ENCODE measurements at regions not wholly inside any gene's neighbourhood (a gene's known extent, or its start where the extent isn't known, plus 50 kb on each side); places are given as distances from the start of the nearest gene placed in this dataset.

- DNase-seq: no peak
Observed at GRCh38 chr15:69777356-69777755, 320.4 kb downstream of the TLE3 start.

DNA sequence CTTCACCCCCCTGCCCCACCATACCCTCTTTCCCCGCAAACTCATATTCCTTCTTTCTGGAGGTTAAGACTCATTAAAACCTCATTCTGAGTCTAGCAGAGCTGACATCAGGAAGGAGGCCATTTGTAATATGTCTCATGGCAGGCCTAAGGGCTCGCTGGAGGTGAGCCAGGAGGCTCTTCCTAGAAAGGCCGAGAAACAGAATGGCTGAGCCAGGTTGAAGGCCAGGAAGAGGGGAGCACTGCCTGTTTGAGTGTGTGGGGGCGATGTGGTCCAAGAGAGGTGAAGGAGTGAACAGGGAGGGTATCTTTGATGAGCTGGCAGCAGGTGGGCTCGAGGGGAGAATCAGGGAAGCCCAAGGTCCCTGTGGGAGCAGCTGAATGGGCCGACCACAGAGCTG lies 317.3 kb downstream of the TLE3 start:
- no peak for DNase-seq

GRCh38 chr15:69780981-69781380 lies 316.7 kb downstream of the TLE3 start:
- no peak for DNase-seq

DNA sequence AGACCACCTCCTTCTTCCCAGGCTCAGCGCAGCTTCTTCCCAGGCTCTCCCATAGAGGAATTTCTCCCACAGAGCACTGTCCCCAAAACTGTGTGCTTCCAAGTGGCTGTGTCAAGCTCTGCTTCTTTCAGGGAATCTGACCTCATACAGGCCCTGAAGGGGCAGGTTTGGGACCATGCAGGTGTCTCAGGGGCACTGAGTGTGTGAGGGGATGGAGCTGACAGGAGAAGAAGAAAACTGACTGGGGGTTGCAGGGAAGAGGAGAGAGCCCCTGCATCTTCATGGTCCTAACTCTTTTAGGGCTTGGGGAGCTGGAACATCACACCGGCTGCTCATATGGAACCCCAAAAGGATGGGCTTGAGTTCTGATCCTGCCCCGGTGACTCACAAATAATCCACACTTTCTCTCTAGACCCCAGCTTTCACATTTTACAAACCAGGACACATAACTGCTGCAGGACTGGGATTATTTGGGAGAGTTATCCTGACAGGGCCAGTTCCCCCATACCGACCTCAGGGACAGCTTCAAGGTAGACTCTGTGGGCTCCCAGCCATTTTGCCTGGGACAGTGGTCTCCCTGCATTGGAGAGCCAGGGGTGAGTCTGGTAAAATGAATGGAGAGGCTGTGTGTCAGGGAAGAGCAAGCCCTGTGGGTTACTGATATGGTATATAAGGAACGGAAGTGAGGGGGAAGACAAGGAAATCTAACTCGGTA lies 316.1 kb downstream of the TLE3 start:
- DNase-seq: no peak

GRCh38 chr15:69782139-69782658 lies 315.5 kb downstream of the TLE3 start:
- DNase-seq: no peak

GRCh38 chr15:69782809-69783208 lies 314.9 kb downstream of the TLE3 start:
- no peak for DNase-seq

DNA sequence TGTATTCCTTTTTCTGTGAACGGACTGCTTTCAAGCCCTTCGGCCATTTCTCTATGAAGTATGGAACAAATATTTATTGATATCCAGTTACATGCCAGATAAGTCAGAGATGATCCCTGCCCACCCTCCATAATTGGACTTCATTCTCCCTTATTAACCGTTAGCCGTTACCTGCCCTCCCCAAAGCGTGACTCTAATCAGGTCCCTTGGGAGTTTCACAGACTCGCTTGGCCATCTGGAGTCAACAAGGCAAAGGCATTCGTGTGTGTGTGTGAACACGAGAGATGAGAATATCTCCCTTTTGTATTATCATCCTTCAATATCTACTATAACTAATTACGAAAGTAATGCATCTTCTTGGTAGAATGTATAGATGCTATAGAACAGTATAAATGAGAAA lies 314.5 kb downstream of the TLE3 start:
- no peak for DNase-seq

GRCh38 chr15:69784798-69785566 lies 312.7 kb downstream of the TLE3 start:
- no peak for DNase-seq

DNA sequence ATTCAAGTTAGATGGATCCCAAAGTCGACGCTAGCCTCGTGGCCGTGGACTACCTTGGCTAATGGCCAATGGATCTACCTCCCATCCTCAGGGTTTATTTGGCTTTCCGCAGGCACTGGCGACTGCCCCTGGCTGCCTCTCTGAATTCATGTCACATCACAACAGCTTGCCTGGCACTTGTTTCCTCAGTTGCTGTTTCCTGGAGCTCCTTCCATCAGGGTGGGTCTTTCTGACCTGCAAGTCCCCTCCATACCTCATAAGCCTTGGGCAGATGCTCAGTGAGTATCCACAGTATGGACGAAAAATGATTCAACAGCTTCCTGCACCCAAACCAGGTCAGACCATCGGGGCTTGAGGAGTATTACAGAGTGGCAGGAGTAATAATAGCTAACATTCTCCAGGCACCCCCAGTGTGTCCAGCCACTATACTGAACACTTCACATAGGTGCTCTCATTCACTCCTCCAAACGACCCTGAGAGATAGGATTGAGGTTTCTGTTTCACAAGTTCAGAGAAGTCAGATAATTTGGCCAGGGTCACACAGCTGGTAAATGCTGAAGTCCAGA lies 311.5 kb downstream of the TLE3 start:
- no peak for DNase-seq

GRCh38 chr15:69787791-69788190 lies 309.9 kb downstream of the TLE3 start:
- no peak for DNase-seq

DNA sequence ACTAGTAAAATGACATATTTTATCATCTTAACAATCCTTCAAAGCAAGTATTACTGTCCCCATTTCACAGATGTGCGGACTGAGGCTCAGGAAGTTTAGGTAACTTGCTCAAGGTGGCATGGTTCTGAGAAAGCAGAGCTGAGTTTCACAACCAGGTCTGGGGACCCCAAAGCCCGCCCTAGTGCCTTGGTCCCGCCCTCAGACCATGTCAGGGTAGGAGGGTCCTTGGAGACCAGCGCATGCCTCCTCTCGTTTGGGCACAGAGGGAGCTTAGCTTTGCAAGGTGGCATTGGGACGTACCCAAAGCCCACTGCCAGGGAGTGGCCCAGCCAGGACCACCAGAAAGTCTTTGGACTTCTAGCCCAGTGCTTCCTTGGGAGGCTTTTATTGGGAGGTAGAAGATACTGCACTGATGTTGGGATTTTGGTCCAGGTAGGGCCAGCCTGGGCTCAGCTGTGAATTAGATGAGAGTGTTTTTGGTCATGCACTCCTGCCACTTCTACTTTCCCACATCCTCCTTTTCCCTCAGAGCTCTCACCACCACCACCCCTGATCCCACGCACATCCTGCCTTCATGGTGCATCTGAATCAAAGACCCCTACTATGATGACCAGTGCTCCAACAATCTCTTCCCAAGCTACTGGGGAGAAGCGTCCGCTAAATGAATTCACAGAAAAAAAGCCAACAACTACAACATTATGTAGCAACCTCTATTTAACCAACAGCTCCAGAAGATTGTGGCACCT lies 307.9 kb downstream of the TLE3 start:
- no peak for DNase-seq

GRCh38 chr15:69790632-69791031 lies 307.1 kb downstream of the TLE3 start:
- no peak for DNase-seq

GRCh38 chr15:69792823-69793222 lies 304.9 kb downstream of the TLE3 start:
- DNase-seq: no peak

DNA sequence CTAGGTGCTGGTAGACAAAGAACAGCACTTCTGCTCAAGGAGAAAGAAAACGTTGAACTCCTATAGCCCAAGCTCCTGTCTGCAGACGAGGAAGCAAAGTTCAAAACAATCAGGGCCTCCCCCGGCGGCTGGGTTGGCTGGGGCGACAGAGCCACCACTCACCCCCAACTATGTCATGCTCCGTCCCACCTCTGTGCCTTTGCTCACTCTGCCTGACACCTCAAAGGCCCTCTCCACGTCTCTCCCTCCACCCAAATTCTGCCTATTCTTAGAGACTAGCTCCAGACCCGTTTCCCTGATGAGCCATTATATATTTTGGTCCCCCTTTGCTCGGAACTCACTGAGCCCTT lies 304.3 kb downstream of the TLE3 start:
- no peak for DNase-seq

DNA sequence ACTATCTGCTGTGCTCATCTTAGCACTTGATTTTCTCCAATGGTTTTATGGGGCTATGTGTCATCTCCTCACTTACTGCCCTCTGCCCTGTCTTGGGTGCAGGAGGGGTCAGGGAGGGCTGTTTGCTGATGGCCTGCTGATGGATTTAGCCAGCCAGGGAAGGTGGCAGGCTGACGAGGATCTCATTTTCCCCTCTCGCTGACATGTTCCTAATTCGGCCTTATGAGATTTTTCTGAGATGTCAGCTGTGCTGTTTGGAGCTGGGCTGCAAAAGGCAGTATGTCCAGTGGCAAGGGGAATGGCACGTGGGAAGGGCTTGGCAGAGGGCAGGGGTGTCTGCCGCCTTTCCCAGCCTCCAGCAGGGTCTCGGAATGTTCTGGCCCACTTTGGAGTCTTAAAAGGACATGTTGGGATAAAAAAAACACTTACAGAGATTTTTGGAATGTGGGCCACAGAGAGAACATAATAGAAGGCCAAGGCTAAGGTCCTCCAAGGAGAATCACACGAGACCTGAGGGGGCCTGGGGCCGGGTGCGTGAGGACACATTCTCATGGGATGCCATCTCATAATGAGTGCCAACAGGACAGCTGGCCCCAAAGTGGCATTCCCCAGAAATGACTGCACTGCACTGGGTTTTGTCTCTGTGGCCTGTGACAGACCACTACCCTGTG lies 303.8 kb downstream of the TLE3 start:
- DNase-seq: no peak

DNA sequence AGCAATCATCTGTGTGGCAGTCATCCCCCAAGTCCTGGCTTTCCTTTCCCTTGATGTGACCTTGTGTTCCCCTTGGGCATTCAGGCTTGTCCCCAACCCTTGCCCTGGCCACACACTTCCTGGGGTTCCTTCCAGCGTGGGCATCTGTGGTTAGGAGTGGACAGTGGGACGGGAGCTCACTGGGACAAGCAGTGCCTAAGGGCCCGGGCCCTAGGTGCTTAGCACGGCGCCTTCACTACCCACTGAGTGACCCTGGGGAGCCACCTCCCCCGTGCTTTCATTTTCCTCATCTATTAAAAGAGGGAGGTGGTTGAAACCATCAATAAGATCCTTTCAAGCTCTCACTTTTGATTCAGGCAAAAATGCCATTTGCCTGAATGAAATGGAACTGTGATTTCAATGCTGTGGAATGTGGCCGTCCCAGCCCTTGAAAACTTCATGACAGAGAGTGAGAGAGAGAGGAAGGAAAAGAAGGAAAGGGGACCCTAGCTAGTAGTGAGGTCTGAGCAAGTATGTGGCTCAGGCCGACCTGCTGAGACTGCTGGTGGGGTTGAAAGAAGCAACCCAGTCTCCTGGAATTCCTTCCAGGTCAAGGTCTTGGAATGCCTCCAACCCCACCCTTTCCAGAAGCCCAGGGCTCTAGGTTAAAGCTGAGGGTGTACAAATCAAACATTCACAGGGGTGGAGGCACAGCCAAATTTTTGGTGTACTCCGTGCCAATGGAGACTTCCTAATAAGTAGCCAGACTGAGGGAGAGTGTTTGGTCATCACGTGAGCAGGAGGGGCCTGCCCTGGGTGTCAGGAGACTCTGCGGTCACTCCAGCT lies 302.9 kb downstream of the TLE3 start:
- no peak for DNase-seq

DNA sequence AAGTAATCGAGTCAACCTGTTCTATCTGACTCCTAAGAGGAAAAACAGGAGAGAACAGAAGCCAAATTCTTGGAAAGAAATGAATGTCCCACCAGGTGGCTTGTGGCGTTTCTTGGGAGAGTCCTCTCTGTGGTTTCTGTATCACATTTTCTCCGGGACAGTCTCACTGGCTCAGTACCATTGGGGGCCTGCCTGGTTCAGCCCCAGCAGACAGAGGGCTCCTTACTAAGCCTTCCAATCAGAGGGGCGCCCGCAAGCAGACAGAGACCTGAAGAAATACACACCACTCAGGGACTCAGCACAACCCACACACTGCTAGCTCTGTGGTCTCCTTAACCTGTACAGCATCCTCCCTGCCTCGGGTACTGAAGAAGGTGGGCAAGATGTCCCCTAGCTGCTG lies 302.1 kb downstream of the TLE3 start:
- no peak for DNase-seq

- no peak for DNase-seq
Observed at GRCh38 chr15:69797051-69797595, 300.6 kb downstream of the TLE3 start.

GRCh38 chr15:69797615-69798014 lies 300.1 kb downstream of the TLE3 start:
- DNase-seq: no peak

- no peak for DNase-seq
Observed at GRCh38 chr15:69798481-69799250, 299.1 kb downstream of the TLE3 start.

GRCh38 chr15:69801144-69801543 lies 296.6 kb downstream of the TLE3 start:
- no peak for DNase-seq
